ENCODE measurements at regions not wholly inside any gene's neighbourhood (a gene's known extent, or its start where the extent isn't known, plus 50 kb on each side); places are given as distances from the start of the nearest gene placed in this dataset.
"Not testable (repeated sequence)": the region's sequence is repeated elsewhere in the genome, so short reads cannot be mapped to it uniquely, and the experiment has no call there.

DNA sequence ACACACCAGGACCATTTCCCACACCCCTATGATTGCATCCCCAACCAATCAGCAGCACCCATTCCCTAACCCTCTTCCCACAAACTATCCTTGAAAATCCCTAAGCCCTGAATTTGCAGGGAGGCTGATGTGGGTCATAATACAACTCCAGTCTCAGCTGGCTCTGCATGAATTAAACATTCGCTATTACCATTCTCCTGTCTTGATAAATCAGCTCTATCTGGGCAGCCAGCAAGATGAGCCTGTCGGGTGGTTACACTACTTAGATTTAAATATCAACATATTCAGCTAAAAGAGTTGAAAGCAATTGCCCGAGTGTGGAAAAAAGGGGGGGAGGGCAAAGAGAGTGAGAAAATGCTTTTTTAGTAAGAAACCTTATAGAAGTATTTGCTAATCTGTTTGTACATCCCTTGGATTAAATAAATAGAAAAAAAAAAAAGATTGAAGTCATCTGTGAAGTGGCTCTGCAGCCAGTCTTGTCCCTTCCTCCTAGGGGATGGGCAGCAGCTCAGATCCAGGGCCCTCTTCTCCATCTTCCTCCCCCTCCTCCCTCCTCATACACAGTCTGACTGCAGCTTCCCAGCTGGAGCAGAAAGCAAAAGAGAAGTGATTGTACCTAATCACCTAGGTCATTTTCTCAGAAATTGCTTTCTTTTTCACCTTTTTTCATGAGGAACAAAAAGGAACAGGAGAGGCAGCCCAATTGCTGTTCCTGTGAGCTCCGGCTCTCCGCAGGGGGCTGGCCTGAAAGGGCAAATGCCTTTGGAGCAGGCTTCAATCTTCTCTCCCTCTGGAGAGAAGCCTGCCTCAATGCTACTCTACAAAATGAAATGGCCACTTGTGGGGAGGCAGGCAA lies 356.6 kb upstream of the SULF2 start:
- DNase-seq = no peak

DNA sequence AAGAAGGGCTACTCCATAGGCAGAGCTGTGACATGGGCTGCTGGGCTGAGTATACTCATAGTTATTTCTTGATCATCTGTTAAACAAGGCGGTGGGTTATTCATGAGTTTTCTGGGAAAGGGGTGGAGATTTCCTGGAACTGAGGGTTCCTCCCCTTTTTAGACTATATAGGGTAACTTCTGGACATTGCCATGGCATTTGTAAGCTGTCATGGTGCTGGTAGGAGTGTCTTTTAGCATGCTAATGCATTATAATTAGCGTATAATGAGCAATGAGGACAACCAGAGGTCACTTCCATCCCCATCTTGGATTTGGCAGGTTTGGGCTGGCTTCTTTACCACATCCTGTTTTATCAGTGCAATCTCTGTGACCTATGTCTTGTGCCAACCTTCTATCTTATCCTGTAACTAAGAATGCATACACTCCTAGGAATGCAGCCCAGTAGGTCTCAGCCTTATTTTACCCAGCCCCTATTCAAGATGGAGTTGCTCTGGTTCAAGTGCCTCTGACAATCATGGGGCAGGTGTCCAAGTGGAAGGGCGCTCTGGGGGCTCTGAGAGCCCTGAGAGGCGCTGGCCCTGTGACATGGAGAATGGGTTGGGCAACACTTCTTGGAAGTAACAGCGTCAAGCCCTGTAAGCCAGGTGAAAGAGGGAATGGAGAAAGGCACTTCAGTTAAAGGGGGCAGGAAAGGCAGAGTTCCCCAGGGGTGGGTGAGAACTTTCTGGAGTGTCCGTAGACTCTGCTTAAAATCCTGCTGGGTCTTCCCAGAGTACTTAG lies 354.2 kb upstream of the SULF2 start:
- no peak for DNase-seq

DNA sequence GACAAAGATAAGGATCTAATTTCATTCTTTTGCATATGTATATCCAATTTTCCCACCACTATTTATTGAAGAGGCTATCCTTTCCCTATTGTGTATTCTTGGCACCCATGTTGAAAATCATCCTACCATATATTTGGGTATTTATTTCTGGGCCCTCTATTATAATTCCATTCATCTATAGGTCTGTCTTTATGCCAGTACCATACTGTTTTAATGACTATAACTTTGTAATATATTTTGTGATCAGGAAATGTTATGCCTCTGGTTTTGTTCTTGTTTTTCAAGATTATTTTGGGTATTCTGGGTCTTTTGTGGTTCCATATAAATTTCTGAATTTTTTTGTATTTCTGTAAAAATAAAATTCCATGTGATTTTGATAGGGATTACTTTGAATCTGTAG lies 347.6 kb upstream of the SULF2 start:
- no peak for DNase-seq

DNA sequence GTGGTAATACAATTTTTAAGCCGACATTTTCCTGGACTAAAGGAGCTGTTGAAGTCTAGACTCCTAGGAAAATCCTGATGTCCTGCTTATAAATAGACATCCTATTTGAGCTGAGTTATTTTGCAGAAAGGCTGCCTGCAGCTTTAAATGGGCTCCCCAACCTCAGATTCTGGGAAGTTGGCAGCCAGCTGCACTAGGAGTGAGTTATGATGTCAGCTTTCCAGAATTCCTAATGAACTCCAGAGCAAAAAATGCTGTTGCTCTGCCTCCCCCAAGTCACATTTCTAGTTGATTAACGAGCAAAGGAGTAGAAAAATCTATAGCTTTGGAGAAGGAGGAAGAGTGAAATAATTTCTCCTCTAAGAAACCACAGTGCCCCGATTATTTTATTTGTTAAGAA lies 346.3 kb upstream of the SULF2 start:
- no peak for DNase-seq

DNA sequence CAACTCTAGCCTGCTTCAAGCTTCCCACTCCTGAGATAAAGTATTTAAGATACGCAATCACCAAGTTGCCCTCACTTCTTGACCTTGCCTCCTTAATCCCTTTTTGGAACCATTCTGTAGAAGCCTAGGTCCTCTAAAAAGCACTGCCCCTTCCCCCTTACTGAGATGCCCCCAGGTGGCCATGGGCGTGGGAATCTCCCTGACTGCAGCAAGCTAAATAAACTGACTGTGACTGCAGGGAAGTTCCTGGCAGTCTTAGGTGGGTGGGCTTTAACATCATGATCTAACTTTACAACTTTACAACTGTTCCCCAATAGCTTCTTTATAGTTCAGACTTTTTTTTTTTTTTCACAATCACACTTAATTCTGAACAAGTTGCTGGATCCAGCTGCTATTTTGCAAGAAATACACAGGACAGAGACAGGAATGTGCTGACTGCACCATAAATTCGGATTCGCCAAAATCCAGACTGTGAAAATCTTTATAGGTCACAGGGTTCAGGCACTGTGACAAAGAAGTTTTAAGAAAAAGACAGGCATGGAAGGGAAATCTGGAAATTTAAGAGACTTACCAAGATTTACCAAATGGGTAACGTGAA lies 344.2 kb upstream of the SULF2 start:
- DNase-seq = no peak

DNA sequence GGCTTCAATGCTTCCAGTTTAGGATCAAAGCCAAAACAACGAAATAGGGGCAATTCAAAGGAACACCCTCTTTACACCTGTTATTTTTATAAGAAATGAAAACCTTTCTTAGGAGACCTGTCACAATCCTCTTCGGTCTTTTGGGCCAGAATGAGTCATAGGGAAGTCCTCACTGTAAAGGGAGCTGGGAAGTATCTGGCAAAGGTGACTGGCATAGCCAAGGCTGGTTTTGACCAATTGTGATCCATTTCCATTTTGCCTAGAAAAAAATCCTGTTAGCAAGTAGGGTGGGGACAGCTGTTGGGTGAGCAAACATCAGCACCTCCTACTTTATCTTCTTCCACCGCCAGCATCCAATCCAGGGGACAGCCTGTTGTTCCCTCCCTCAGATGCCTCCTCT lies 343.2 kb upstream of the SULF2 start:
- DNase-seq = no peak

DNA sequence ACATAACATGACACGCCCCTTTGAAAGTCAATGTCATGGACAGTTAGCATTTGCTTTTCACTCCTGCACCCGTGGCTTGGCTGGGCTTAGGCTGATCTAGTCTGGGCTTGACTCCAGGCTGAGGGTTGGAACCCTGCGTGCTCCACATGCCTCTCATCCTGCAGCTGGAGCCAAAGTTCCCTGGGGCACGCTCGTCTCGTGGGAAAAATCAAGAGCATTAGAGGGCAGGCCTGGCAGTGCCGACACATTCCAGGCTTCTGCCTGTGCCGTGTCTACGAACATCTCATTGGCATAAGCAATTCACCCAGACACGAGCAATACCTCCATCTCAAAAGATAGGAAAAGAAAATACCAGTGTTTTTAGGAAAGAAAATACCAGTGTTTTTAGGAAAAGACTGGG lies 342.7 kb upstream of the SULF2 start:
- not testable (repeated sequence) for DNase-seq

DNA sequence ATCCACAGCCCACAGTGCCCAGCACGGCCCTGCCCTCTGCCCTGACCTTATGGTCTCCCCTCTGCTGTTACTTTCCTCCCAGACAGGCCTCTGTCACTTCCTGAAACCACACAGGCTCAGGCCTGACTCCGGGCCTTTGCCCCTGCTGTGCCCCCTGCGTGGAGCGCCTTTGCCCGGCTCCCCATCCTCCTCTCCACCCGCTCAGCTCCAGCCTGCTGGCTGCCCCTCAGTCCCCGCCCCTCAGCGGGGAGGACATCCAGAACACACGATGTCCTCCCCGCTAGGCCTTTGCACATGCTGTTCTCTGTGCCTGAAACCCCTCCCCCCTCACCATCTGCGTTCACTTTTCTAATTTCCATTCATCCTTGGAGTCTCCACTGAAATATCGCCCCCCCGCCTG lies 341.9 kb upstream of the SULF2 start:
- not testable (repeated sequence) for DNase-seq

DNA sequence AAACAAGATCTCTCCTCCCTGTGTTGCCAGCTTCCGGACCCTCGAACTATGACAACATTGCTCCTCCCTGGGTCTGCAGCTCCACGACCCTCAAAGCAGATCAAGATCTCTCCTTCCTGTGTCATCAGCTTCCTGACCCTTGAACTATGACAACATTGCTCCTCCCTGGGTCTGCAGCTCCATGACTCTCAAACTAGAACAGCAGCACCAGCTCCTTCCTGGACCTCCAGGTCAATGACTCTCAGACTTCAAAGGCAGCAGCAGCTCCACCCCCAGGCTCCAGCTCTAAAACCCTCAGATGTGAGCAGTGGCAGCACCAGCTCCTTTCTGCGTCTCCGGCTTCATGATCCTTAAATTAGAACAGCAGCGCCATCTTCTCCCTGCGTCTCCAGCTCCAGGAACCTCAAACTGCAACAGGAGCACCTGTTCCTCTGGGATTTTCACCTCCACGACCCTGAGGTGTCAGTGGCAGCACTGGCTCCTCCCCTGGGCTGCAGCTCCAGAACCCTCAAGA lies 341.0 kb upstream of the SULF2 start:
- no peak for DNase-seq

DNA sequence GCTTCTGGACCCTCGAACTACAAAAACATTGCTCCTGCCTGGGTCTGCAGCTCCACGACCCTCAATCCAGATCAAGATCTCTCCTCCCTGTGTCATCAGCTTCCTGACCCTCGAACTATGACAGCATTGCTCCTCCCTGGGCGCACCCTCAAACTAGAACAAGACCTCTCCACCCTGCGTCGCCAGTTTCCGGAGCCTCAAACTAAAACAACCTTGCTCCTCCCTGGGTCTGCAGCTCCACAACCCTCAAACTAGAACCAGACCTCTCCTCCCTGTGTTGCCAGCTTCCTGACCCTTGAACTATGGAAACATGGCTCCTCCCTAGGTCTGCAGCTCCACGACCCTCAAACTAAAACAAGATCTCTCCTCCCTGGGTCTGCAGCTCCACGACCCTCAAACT lies 339.7 kb upstream of the SULF2 start:
- no peak for DNase-seq

DNA sequence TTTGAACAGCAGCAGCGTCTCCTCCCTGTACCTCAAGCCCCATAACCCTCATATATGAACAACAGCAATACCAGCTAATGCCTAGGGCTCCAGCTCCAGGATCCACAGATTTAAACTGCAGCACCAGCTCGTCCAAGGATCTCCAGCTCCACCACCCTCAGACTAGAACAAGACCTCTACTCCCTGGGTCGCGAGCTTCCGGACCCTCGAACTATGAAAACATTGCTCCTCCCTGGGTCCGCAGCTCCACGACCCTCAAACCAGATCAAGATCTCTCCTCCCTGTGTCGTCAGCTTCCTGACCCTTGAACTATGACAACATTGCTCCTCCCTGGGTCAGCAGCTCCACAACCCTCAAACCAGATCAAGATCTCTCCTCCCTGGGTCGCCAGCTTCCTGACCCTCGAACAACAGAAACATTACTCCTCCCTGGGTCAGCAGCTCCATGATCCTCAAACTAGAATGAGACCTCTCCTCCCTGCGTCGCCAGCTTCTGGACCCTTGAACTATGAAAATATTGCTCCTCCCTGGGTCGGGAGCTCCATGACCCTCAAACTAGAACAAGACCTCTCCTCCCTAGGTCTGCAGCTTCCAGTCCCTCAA lies 339.0 kb upstream of the SULF2 start:
- DNase-seq = no peak

DNA sequence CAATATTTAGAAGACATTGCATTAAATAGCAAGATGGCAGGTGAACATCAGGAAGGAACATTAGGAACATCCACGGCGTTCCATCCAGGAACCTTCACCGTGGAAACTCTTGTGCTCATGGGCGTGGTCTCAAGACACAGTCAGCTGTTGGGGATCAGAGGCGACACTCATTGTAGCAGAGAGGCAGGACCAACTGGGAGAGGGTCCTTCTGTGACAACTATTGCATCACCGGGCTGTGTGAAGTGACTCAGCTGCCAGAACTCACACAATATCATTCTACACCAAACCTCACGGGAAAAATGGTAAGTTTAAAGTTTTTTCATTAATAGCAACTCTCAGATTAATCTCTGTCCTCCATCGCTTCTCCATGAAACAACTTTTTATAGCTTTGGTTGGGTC lies 334.8 kb upstream of the SULF2 start:
- DNase-seq = no peak

DNA sequence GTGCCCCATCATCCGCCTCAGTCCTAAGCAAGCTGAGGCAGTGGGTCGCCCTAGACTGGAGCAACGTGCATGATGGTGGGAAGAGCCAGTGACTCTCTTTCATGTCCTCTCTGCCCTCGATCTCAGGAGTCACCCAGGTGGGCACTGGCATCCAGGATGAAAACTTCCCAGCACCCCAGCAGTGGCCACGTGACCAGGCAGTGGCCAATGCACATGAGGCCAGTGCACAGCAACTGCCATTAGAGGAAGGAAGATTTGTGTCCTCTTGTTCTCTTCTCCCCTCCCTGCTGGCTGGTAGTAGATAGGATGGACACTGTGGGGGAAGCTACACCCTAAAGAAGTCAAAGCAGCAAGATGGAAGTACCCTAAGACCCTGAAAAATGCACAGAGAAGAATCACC lies 334.1 kb upstream of the SULF2 start:
- not testable (repeated sequence) for DNase-seq

DNA sequence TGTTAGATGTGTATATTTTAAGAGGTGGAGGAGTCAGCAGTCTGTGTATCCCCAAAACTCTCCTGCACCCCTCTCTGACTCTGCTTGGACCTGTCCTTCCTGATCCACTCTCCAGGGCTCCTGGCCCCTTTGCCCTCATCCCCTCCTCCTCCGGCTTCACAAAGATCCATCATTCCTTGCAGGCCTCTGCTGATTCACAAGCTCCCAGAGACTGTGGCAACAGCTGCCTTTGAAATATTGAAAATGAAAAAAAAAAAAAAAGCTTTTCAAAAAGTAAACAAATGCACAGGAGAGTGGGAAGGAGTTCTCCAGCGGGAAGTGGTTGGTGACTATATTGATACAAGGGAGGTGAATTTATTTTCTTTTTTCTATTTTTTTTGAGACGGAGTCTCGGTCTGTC lies 330.2 kb upstream of the SULF2 start:
- no peak for DNase-seq

DNA sequence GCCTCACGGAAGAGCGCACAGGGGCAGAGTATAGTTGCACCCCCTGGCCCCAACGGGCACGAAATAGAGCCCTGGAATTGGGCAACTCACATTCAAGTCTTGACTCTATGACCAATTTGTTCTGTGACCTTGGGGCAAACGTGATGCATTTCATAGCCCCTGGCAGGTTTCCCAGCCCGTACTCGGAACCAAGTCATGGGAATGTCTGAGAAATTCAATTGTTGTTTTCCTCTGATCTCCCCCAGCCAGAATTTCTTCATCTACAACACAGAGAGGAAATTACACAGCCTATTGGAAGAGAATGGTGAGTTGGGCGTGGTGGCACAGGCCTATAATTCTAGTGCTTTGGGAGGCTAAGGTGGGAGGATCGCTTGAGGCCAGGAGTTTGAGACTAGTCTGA lies 322.3 kb upstream of the SULF2 start:
- DNase-seq = no peak

DNA sequence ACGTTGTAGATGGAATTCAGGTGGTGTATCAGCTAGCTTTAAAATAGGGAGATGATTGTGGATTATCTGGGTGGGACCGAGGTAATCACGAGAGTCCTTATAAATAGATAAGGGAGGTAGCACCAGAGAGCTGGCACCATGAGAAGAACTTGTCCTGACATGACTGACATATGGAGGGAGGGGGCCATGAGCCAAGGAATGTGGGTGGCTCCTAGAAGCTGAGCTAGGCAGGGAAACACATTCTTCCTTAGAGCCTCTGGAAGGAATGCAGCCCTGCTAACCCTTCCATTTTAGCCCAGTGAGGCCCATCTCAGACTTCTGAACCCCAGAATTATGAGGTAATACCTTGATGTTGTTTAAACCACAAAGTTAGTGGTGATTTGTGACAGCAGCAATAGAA lies 321.1 kb upstream of the SULF2 start:
- no peak for DNase-seq

DNA sequence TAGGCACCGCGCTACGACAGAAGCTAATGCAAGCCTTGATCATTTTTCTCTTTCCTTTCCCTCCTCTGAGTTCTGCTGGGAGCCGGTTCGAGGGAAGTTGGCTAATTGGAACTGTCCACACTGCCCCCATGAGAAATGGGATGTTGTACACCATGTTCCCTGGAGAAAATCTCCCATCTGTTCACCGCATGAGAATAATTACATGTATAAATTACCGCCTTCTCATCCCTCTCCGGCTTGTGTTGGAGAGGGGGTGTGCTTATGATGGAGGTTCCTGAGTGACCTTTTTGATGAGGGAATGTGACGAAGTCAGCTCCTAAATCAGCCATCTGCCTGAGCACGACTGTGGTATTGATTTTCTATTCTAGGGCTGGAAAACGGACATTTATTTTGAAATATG lies 320.2 kb upstream of the SULF2 start:
- no peak for DNase-seq

DNA sequence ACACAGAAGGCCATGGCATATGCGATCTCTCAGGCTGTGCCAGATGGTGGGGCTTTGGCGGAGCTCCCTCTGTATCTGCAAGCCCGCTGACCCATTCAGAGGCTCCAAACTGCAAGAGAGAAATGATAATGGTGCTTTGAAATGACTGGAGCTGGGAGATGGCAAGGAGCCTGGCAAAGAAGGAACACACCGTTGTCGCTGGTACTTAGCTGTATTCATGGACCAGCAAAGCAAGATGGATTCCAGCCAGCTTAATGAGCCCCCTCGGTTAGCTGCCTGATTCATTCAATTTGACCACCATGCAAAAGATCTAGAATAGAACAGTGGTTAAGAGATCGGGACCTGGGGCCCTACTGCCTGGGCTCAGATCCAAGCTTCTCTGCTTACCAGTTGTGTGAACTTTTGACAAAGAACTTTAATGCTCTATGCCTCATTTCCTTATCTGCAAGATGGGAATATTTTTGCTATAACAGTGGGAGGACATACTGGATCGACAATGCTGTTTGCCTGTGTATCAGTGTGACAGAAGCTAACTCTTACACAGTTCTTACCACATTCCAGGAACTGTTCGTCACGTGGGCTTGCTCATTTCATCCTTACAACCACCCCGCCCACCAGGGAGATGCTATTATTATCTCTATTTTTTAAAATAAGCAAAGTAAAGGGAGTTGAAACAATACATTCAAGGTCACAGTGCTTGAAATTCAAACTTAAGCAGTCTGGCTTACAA lies 317.8 kb upstream of the SULF2 start:
- no peak for DNase-seq

DNA sequence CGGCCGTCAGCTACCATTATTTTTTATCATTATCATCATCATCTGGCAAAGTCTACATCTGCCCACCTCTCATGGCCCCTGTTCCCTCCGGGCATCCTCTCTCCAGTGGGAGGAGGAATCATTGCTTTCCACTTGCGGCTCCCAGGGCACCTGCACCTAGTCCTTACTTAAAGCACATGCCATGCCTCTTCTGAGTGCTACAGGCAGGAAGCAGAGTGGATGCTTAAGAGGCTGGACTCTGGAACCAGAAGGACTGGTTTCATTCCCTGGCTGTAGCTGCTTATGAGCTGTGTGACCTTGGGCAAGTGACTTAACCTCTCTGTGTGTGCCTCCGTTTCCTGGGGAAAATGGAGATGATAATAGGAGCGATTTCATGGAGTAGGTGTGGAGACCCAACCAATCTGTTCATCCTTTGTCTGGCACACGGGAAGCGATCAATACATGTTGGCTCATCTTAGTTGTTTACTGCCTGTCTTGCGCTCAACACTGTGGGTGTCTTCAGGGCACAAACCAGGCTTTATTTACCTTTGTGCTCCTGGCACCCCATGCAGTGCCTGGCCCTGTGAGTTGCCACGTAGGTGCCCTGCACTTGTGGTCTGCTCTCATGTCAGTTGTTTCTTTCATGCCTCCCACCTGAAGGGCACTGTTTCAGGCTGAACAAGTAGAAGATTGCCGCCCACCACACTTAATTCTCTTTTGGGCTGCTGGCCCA lies 317.0 kb upstream of the SULF2 start:
- no peak for DNase-seq

DNA sequence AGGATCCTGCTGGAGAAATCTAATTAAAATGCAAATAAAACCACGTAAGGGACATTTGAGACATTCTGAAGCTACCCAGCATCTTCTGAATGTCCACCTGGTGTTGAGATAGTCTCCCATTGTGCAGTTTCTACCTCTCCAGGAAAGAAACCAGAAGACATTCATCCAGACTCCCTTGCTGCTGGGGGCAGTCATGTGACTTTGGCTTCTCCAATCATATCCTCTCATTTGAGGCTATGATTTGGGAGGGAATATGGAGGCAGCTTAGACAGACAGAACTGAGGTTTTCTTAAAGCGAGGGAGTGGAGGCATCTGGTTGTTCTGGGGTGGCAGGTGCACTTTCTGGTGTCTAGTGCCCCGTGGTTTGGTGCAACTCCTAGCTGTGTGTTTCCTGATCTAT lies 315.2 kb upstream of the SULF2 start:
- DNase-seq = no peak

DNA sequence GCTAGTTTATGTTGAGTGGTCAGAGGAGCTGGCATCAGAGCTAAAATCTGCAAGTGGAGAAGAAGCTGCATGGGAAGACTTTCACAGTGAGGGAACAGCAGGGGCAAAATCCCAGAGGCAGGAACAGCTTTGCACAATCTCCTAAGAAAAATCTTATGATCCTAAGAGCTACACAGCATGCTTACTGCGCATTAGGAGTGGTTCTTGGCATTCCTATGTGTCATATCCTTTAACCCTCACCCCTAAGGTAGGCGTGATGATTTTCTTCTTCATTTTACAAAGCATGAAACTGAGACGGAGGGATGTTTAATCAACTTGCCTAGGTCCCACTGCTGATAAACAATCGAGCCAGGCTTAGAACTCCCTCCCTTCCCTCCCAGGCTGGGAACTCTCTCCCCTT lies 313.6 kb upstream of the SULF2 start:
- DNase-seq = no peak

DNA sequence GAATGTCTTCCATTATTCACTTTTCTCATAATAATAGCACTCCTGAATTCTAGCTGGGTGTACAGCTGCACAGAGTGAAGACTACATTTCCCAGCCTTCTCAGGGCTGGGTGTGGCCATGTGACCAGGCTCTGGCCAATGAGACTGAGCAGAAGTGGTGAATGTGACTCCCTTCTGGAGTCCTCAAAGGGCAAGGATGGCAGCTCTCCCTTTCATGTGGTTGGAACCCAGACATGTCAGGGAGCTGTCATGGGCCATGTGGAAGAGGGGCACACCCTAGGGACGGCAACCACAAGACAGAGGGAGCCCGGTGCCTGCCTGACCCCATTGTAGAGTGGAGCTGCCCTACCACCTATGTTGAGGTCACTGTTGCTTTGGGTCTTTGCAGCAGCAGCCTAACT lies 312.8 kb upstream of the SULF2 start:
- no peak for DNase-seq
